ENCODE measurements at regions not wholly inside any gene's neighbourhood (a gene's known extent, or its start where the extent isn't known, plus 50 kb on each side); places are given as distances from the start of the nearest gene placed in this dataset.

DNA sequence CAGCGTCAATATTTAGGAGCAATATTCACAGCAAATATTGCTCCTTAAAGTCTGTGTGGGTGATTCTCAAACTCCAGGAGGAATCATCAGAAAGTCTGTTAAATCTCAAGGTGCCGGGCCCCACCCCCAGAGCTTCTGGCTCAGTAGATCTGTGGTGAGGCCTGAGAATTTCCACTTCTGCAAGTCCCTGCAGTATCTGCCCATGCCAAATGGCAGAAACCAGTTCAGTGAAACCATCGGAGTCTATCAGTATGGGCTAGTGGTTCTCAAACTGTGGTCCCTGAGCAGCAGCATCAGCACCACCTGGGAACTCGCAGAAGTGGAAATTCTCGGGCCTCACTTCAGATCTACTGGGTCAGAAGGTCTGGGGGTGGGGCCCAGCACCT lies 202.9 kb downstream of the SLC4A3 start:
- Histone ChIP-seq H3K27me3 (no peaks in the 10 kb centered on the region), H3K4me2 (no peak overlapping the region), H3K79me2 (no peaks in the 10 kb centered on the region), H2AFZ (no peak overlapping the region), H3K9me2 (replicated peaks; ENCODE audit: insufficient read depth) (no peaks in the 10 kb centered on the region), H3K4me3 (no peak overlapping the region), H3K4me1 (ENCODE audit: insufficient read depth) (no peaks in the 10 kb centered on the region), H3K36me3 (replicated peaks; ENCODE audit: insufficient read depth, low read depth) (no peaks in the 10 kb centered on the region), H4K20me1 (ENCODE audit: insufficient read depth, poor library complexity, severe bottlenecking) (no peaks in the 10 kb centered on the region), H3K27ac (no peak overlapping the region), H3K9me3 (ENCODE audit: low read depth) (no peaks in the 10 kb centered on the region)
- DNase-seq (ENCODE audit: low spot score) = no peak
- TF ChIP-seq EZH2phosphoT487 (IDR thresholded peaks at IDR 0.05; ENCODE audit: low read depth, severe bottlenecking, unreplicated experiment) (no peak), CTCF (IDR thresholded peaks at IDR 0.05; ENCODE audit: poor library complexity) (no peak), EZH2 (IDR thresholded peaks at IDR 0.05; ENCODE audit: borderline replicate concordance) (no peak)
- WGBS (ENCODE audit: low lambda C conversion rate, missing lambda C conversion rate) = 82% methylated on average over 5 of the region's 5 CpGs

DNA sequence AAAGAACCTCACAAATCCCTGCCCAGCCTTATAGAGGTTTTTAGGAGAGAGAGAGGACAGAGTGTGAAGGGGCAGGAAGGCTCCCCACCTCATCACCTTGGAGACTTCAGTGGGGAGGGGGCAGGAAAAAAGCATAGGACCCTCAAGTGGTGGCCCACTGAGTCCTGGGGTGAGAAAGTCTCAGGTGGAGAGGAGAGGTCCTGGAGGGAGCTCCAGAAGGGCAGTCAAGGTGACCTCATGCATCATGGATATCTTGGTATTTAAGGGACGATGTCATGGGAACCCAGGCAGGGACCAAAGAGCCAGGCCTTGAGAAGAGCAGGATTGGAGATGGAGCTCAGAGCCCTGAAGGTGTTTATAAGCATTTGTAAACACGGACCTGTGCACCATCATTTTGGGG lies 204.5 kb downstream of the SLC4A3 start:
- Histone ChIP-seq H3K9me2 (replicated peaks; ENCODE audit: insufficient read depth) (no peaks in the 10 kb centered on the region), H3K27ac (no peak overlapping the region), H3K4me1 (ENCODE audit: insufficient read depth) (no peaks in the 10 kb centered on the region), H4K20me1 (ENCODE audit: insufficient read depth, poor library complexity, severe bottlenecking) (no peaks in the 10 kb centered on the region), H3K4me3 (no peak overlapping the region), H3K9me3 (ENCODE audit: low read depth) (no peaks in the 10 kb centered on the region), H3K79me2 (no peaks in the 10 kb centered on the region), H2AFZ (no peak overlapping the region), H3K27me3 (no peaks in the 10 kb centered on the region), H3K36me3 (replicated peaks; ENCODE audit: insufficient read depth, low read depth) (no peaks in the 10 kb centered on the region), H3K4me2 (no peak overlapping the region)
- DNase-seq (ENCODE audit: low spot score) = no peak
- no peak for TF ChIP-seq CTCF (IDR thresholded peaks at IDR 0.05; ENCODE audit: poor library complexity)
- TF ChIP-seq EZH2 (IDR thresholded peaks at IDR 0.05; ENCODE audit: borderline replicate concordance) = no peak
- TF ChIP-seq EZH2phosphoT487 (IDR thresholded peaks at IDR 0.05; ENCODE audit: low read depth, severe bottlenecking, unreplicated experiment) = no peak
- 98% methylated on average over 2 of the region's 2 CpGs for WGBS (ENCODE audit: low lambda C conversion rate, missing lambda C conversion rate)

DNA sequence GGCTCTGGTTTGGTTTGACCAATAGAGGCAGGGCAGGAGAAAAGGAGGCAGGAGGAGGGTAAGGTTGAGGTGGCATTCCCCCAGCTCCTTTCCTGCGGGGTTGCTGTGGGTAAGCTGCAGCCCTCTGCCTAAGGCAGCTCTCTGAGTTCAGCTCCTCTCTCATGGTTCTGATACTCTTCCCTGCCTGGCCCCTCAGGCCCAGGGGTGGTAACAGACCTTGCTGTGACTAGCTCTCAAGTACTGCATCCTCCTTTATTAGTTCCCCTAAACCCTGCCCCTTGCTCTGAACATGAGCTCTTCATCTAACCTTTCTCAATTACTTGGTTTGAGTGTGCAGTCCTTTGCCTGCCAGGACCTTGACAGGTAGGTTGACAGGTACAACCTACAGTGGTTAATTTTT lies 205.5 kb downstream of the SLC4A3 start:
- TF ChIP-seq EZH2phosphoT487 (IDR thresholded peaks at IDR 0.05; ENCODE audit: low read depth, severe bottlenecking, unreplicated experiment) (no peak), EZH2 (IDR thresholded peaks at IDR 0.05; ENCODE audit: borderline replicate concordance) (no peak), CTCF (IDR thresholded peaks at IDR 0.05; ENCODE audit: poor library complexity) (no peak)
- Histone ChIP-seq H3K4me1 (ENCODE audit: insufficient read depth) (no peaks in the 10 kb centered on the region), H3K4me2 (no peak overlapping the region), H3K9me3 (ENCODE audit: low read depth) (no peaks in the 10 kb centered on the region), H3K27ac (no peak overlapping the region), H4K20me1 (ENCODE audit: insufficient read depth, poor library complexity, severe bottlenecking) (no peaks in the 10 kb centered on the region), H3K36me3 (replicated peaks; ENCODE audit: insufficient read depth, low read depth) (no peaks in the 10 kb centered on the region), H3K9me2 (replicated peaks; ENCODE audit: insufficient read depth) (no peaks in the 10 kb centered on the region), H3K4me3 (no peak overlapping the region), H3K79me2 (no peaks in the 10 kb centered on the region), H3K27me3 (peaks cover 1% of the 10 kb centered on the region), H2AFZ (no peak overlapping the region)
- WGBS (ENCODE audit: low lambda C conversion rate, missing lambda C conversion rate) = 100% methylated on average over 1 of the region's 1 CpG
- no peak for DNase-seq (ENCODE audit: low spot score)

- H3K27ac ChIP-seq = no peak overlapping the region
- H3K9me3 ChIP-seq (ENCODE audit: low read depth) = no peaks in the 10 kb centered on the region
- no peak overlapping the region for H3K4me3 ChIP-seq
- no peaks in the 10 kb centered on the region for H3K9me2 ChIP-seq (replicated peaks; ENCODE audit: insufficient read depth)
- no peaks in the 10 kb centered on the region for H3K4me1 ChIP-seq (ENCODE audit: insufficient read depth)
- no peaks in the 10 kb centered on the region for H3K36me3 ChIP-seq (replicated peaks; ENCODE audit: insufficient read depth, low read depth)
- no peaks in the 10 kb centered on the region for H3K79me2 ChIP-seq
- H2AFZ ChIP-seq = no peak overlapping the region
- no peaks in the 10 kb centered on the region for H4K20me1 ChIP-seq (ENCODE audit: insufficient read depth, poor library complexity, severe bottlenecking)
- TF ChIP-seq CTCF (IDR thresholded peaks at IDR 0.05; ENCODE audit: poor library complexity) (no peak), EZH2phosphoT487 (IDR thresholded peaks at IDR 0.05; ENCODE audit: low read depth, severe bottlenecking, unreplicated experiment) (no peak), EZH2 (IDR thresholded peaks at IDR 0.05; ENCODE audit: borderline replicate concordance) (no peak)
- peaks cover 7% of the 10 kb centered on the region for H3K27me3 ChIP-seq
- no peak for DNase-seq (ENCODE audit: low spot score)
- WGBS (ENCODE audit: low lambda C conversion rate, missing lambda C conversion rate) = 85% methylated on average over 3 of the region's 3 CpGs
- no peak overlapping the region for H3K4me2 ChIP-seq
These were observed 208.1 kb downstream of the SLC4A3 start for GRCh38 chr2:219835493-219835892.

Measured in hepatocyte (in vitro differentiated cells).